Prostate gland (tissue), 2 donors: ENCODE measurements at regions not wholly inside any gene's neighbourhood (a gene's known extent, or its start where the extent isn't known, plus 50 kb on each side); places are given as distances from the start of the nearest gene placed in this dataset.

ENCODE experiments used
- DNase-seq: peaks from one replicate; pipeline ENCODE4 v3.0.0-alpha.2; 2019; ENCODE audit warnings: low spot score
- H3K27ac ChIP-seq, 2 donors: fragments of 200-600 bp; sonication (generic); 2 replicates each; pipeline ENCODE4 v1.5.1; 2017 to 2019
- H3K27me3 ChIP-seq: fragments of 200-600 bp; sonication (generic); replicated peaks from 2 replicates; pipeline ENCODE4 v1.5.1; 2019; ENCODE audit not compliant: insufficient read depth
- H3K36me3 ChIP-seq, 2 donors: fragments of 200-600 bp; sonication (generic); 1 replicate in 1 of 2; 2 replicates in 1 of 2; pipeline versions ENCODE4 v1.5.1 to v1.8.1; 2017 to 2019
- H3K4me1 ChIP-seq: fragments of 200-600 bp; sonication (generic); replicated peaks from 2 replicates; pipeline ENCODE4 v1.5.1; 2019
- H3K4me3 ChIP-seq, 2 donors: fragments of 200-600 bp; sonication (generic); 2 replicates each; pipeline ENCODE4 v1.5.1; 2017 to 2019
- H3K9me3 ChIP-seq: fragments of 200-600 bp; sonication (generic); 2 replicates; pipeline ENCODE4 v1.5.1; 2017
- POLR2A ChIP-seq: fragments of 450-650 bp; IDR thresholded peaks from one replicate; pipeline ENCODE4 v1.6.1; 2016; ENCODE audit warnings: antibody characterized with exemption, mild to moderate bottlenecking
- POLR2AphosphoS5 ChIP-seq: sonication (generic); formaldehyde crosslinking; IDR thresholded peaks from one replicate; pipeline ENCODE4 v1.6.1; 2017; ENCODE audit warnings: antibody characterized with exemption
- WGBS: methylation state at CpG from one replicate; pipeline ENCODE4 v1.1.5; 2018; 5-methylcytosine and 5-hydroxymethylcytosine counted together
- intact Hi-C: fragments of 100-400 bp; cut with DNase I; formaldehyde crosslinking; loops from one replicate; pipeline ENCODE4 v1.14.2; 2022
- TF ChIP-seq, protein P1 (sequence below), 4 experiments: fragments of 200-600 bp in 2 of 4; fragments of 450-650 bp in 2 of 4; sonication (generic) in 2 of 4; IDR thresholded peaks; 1 replicate in 3 of 4; 2 replicates in 1 of 4; pipeline ENCODE4 v1.5.1; 2016 to 2019; ENCODE audit warnings: antibody characterized with exemption in 4 of 4, mild to moderate bottlenecking in 2 of 4, moderate library complexity in 2 of 4

DNA sequence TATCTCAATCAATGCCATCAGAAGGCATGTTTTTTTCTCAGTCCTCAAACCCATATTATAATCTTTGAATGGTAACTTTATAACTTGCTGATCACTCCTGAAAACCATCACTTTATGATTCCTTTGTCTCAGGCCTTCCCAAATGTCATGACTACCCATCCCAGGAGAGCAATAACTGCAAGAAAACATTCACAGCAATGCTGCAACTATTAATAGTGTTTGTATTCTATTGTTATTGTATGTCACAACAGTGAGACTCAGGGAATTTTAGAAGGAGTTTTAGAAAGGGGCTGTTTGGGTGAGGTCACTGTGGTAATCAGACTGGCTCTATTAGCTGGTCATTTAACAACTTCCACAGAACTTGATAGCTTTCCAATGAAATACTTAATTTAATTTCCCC, 301.4 kb upstream of the TBX18 start:
- H3K4me3 ChIP-seq = no peak overlapping the region
- no peaks in the 10 kb centered on the region for H3K36me3 ChIP-seq
- no peak overlapping the region for H3K27ac ChIP-seq
- no peaks in the 10 kb centered on the region for H3K4me1 ChIP-seq
- no peaks in the 10 kb centered on the region for H3K27me3 ChIP-seq
- intact Hi-C loops = no loop called here
- H3K9me3 ChIP-seq = no peaks in the 10 kb centered on the region
- no peak for TF ChIP-seq POLR2A
- TF ChIP-seq POLR2AphosphoS5 = no peak
- TF ChIP-seq, protein P1, sequence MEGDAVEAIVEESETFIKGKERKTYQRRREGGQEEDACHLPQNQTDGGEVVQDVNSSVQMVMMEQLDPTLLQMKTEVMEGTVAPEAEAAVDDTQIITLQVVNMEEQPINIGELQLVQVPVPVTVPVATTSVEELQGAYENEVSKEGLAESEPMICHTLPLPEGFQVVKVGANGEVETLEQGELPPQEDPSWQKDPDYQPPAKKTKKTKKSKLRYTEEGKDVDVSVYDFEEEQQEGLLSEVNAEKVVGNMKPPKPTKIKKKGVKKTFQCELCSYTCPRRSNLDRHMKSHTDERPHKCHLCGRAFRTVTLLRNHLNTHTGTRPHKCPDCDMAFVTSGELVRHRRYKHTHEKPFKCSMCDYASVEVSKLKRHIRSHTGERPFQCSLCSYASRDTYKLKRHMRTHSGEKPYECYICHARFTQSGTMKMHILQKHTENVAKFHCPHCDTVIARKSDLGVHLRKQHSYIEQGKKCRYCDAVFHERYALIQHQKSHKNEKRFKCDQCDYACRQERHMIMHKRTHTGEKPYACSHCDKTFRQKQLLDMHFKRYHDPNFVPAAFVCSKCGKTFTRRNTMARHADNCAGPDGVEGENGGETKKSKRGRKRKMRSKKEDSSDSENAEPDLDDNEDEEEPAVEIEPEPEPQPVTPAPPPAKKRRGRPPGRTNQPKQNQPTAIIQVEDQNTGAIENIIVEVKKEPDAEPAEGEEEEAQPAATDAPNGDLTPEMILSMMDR (IDR thresholded peaks at IDR 0.05) = no peak
- no peak for DNase-seq

DNA sequence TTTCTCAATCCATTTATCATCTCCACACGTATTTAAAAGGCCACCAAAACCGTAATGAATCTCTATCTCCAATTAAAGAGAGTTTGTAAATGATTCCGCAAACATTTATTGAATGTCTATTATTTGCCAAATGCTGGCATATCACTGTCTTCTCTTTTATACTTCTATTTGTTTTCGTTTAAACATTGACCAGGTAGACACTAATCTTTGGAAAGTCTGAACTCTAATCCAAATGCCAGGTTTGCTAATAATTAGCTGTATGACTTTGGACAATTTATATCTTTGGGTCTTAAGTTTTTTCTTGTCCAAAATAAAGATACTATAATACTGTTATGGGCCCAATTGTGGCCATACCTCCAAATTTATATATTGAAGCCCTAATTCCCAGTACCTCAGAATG, 299.2 kb upstream of the TBX18 start:
- DNase-seq = no peak
- intact Hi-C loops = no loop called here
- WGBS = 61% methylated on average over 4 of the region's 4 CpGs
- H3K27me3 ChIP-seq = no peaks in the 10 kb centered on the region
- no peak overlapping the region for H3K4me3 ChIP-seq
- H3K9me3 ChIP-seq = no peaks in the 10 kb centered on the region
- no peaks in the 10 kb centered on the region for H3K36me3 ChIP-seq
- no peak overlapping the region for H3K27ac ChIP-seq
- H3K4me1 ChIP-seq = no peaks in the 10 kb centered on the region
- TF ChIP-seq, protein P1 (IDR thresholded peaks at IDR 0.05) = no peak
- TF ChIP-seq POLR2AphosphoS5 (no peak), POLR2A (no peak)

DNA sequence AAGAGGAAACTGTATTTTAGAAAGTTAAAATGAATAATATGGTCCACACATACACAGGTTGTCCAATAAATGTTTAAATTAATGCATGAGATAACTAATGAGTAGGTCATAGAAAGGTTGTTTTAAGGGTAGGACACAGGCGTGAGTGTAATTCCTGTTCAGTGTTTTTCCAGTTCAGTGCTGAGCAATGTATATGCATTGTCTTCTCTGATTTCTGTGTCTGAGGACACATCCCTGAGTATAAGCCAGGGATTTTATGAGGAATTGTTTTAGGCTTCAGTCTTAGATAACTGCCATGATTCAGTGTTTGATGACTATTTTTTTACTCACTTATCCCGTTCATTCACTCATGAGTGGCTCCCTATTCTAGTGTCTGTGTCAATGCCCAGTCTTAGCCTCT, 298.5 kb upstream of the TBX18 start:
- Histone ChIP-seq H3K27me3 (no peaks in the 10 kb centered on the region), H3K4me3 (no peak overlapping the region), H3K27ac (no peak overlapping the region), H3K9me3 (no peaks in the 10 kb centered on the region), H3K4me1 (no peaks in the 10 kb centered on the region), H3K36me3 (no peaks in the 10 kb centered on the region)
- no peak for TF ChIP-seq POLR2A
- TF ChIP-seq POLR2AphosphoS5 = no peak
- TF ChIP-seq, protein P1 (IDR thresholded peaks at IDR 0.05) = no peak
- no peak for DNase-seq
- intact Hi-C loops = no loop called here
- WGBS = 70% methylated on average over 2 of the region's 2 CpGs

DNA sequence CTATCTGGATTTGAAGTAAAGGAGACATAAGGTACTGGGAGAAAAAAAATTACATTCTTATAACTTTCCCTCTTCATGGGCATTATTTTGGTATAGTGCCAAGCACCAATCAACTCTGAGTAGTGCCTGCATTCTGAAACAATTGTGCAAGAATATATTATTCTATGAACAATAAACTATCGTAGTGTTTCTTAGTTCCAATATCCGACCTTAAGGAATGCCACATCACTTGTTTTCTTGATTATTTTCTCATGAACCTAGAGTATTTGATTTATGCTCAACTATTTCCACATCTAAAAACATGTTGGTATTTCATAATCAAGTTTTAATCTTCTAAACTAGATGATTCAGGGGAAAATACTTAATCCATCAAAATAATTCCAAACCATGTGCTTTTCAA, 294.4 kb upstream of the TBX18 start:
- DNase-seq = no peak
- 79% methylated on average over 2 of the region's 2 CpGs for WGBS
- Histone ChIP-seq H3K27me3 (no peaks in the 10 kb centered on the region), H3K9me3 (no peaks in the 10 kb centered on the region), H3K36me3 (no peaks in the 10 kb centered on the region), H3K27ac (no peak overlapping the region), H3K4me1 (no peaks in the 10 kb centered on the region), H3K4me3 (no peak overlapping the region)
- intact Hi-C loops = no loop called here
- TF ChIP-seq POLR2AphosphoS5 = no peak
- TF ChIP-seq POLR2A = no peak
- TF ChIP-seq, protein P1 (IDR thresholded peaks at IDR 0.05) = no peak

DNA sequence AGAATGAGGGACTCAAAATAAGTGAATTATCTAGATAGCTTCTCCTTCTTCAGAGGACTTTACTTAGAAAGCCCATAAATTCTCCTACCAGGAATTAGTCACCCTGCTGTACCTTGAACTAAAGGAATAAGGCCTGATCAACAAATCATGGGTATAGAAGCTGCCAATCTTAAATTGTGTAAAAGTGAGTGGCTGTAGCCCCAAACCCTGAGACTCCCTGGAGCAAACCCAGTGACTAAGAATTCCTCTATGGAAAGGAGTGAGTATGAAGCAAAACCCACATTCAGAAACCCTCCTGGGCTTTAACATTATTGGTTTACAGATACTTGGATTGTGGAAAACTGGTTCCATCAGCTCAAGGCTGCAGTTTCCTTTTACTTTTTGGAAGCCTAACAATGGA, 285.8 kb upstream of the TBX18 start:
- no peaks in the 10 kb centered on the region for H3K4me1 ChIP-seq
- intact Hi-C loops = no loop called here
- H3K36me3 ChIP-seq = no peaks in the 10 kb centered on the region
- TF ChIP-seq POLR2AphosphoS5 (no peak), POLR2A (no peak)
- TF ChIP-seq, protein P1 (IDR thresholded peaks at IDR 0.05) = no peak
- no peak overlapping the region for H3K4me3 ChIP-seq
- H3K27me3 ChIP-seq = no peaks in the 10 kb centered on the region
- DNase-seq = no peak
- no peaks in the 10 kb centered on the region for H3K9me3 ChIP-seq
- no peak overlapping the region for H3K27ac ChIP-seq
